ENCODE measurements at regions not wholly inside any gene's neighbourhood (a gene's known extent, or its start where the extent isn't known, plus 50 kb on each side); places are given as distances from the start of the nearest gene placed in this dataset.

DNA sequence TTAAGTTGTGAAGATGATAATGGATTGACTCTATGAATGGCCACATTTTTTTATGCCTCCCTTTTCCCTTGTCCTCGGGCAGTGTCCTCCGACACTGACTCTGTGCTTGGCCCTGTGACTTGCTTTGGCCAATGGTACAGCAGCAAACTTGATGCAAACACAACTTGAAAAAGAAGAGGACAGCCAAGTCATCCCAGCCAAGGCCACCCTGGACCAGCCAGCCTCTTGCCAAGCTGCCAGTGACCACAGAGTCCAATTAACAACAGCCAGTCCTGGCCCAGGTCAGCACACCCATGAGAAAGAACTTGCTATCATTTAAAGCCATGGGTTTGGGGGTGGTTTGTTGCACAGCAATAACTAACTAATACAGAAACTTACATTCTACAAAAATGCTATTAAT lies 63.4 kb upstream of the SLC35C1 start:
- peaks cover 0 to 3% (median 0%) of the 10 kb centered on the region in 7 donors for H3K9me3 Mint-ChIP-seq
- no peaks in the 10 kb centered on the region for H3K4me1 Mint-ChIP-seq
- Histone ChIP-seq H4K20me1 (ENCODE audit: insufficient read depth, low read length) (no peaks in the 10 kb centered on the region), H2AFZ (ENCODE audit: insufficient read depth, low read depth, low read length, poor library complexity, severe bottlenecking) (no peak overlapping the region), H3K4me3 (replicated peaks in 1 of 3; ENCODE audit: low read depth in 2 of 3, low read length in 3 of 3) (no peak overlapping the region), H3K4me2 (replicated peaks; ENCODE audit: extremely low read depth, low read length, poor library complexity, severe bottlenecking) (no peak overlapping the region), H3K4me1 (ENCODE audit: control insufficient read depth in 1 of 2, insufficient read depth in 2 of 2, low read length in 2 of 2) (no peaks in the 10 kb centered on the region), H3K27ac (ENCODE audit: low read depth in 1 of 2, low read length in 2 of 2) (no peak overlapping the region), H3K9me3 (replicated peaks in 1 of 2; ENCODE audit: control insufficient read depth in 1 of 2, insufficient read depth in 1 of 2, low read length in 2 of 2) (no peaks in the 10 kb centered on the region), H3K36me3 (replicated peaks in 1 of 2; ENCODE audit: control insufficient read depth in 1 of 2, insufficient read depth in 2 of 2, low read length in 2 of 2) (no peaks in the 10 kb centered on the region), H3K9ac (ENCODE audit: insufficient read depth, low read length, poor library complexity, severe bottlenecking) (no peak overlapping the region), H3K79me2 (ENCODE audit: insufficient read depth, low read length) (no peaks in the 10 kb centered on the region), H3K27me3 (ENCODE audit: control insufficient read depth in 2 of 2, insufficient read depth in 2 of 2, low read length in 2 of 2) (no peaks in the 10 kb centered on the region)
- no peak overlapping the region for H3K4me3 Mint-ChIP-seq
- whole genome bisulfite sequencing (ENCODE audit: insufficient coverage) = 100% methylated on average over 2 of the region's 2 CpGs
- no peak overlapping the region for H3K27ac Mint-ChIP-seq
- no peak for DNase-seq
- H3K27me3 Mint-ChIP-seq (ENCODE audit: low read depth in 3 of 3) = peaks cover 12 to 20% (median 12%) of the 10 kb centered on the region in 3 donors
- TF ChIP-seq, protein P1, sequence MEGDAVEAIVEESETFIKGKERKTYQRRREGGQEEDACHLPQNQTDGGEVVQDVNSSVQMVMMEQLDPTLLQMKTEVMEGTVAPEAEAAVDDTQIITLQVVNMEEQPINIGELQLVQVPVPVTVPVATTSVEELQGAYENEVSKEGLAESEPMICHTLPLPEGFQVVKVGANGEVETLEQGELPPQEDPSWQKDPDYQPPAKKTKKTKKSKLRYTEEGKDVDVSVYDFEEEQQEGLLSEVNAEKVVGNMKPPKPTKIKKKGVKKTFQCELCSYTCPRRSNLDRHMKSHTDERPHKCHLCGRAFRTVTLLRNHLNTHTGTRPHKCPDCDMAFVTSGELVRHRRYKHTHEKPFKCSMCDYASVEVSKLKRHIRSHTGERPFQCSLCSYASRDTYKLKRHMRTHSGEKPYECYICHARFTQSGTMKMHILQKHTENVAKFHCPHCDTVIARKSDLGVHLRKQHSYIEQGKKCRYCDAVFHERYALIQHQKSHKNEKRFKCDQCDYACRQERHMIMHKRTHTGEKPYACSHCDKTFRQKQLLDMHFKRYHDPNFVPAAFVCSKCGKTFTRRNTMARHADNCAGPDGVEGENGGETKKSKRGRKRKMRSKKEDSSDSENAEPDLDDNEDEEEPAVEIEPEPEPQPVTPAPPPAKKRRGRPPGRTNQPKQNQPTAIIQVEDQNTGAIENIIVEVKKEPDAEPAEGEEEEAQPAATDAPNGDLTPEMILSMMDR (IDR thresholded peaks at IDR 0.05) = no peak
- intact Hi-C loops (cut with micrococcal nuclease) = no loop called here
- H3K36me3 Mint-ChIP-seq = no peaks in the 10 kb centered on the region

DNA sequence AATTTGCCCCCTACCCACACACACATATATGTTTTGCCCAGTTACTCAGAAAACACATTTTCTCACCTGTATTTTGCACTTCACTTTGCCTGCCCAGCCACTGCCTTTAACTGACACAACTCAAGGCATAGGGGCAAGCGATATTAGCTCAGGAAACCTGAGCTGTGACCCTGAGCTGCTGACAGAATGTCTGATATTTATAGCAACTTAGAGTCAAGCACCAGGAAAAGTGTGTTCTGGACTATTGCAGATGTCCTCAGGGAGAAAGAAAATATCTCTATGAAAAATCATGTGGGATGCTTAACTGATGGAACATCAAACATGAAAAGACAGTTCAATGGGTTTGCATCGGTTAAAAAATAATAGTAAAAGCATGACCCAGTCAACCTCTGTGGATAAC lies 63.9 kb upstream of the SLC35C1 start:
- no peak overlapping the region for H3K4me3 Mint-ChIP-seq
- peaks cover 13 to 20% (median 15%) of the 10 kb centered on the region in 3 donors for H3K27me3 Mint-ChIP-seq (ENCODE audit: low read depth in 3 of 3)
- H3K9me3 Mint-ChIP-seq = peaks cover 0 to 3% (median 0%) of the 10 kb centered on the region in 7 donors
- Histone ChIP-seq H3K79me2 (ENCODE audit: insufficient read depth, low read length) (no peaks in the 10 kb centered on the region), H3K4me2 (replicated peaks; ENCODE audit: extremely low read depth, low read length, poor library complexity, severe bottlenecking) (no peak overlapping the region), H4K20me1 (ENCODE audit: insufficient read depth, low read length) (no peaks in the 10 kb centered on the region), H3K9ac (ENCODE audit: insufficient read depth, low read length, poor library complexity, severe bottlenecking) (no peak overlapping the region), H2AFZ (ENCODE audit: insufficient read depth, low read depth, low read length, poor library complexity, severe bottlenecking) (no peak overlapping the region), H3K27ac (ENCODE audit: low read depth in 1 of 2, low read length in 2 of 2) (no peak overlapping the region), H3K36me3 (replicated peaks in 1 of 2; ENCODE audit: control insufficient read depth in 1 of 2, insufficient read depth in 2 of 2, low read length in 2 of 2) (no peaks in the 10 kb centered on the region), H3K4me3 (replicated peaks in 1 of 3; ENCODE audit: low read depth in 2 of 3, low read length in 3 of 3) (no peak overlapping the region), H3K27me3 (ENCODE audit: control insufficient read depth in 2 of 2, insufficient read depth in 2 of 2, low read length in 2 of 2) (no peaks in the 10 kb centered on the region), H3K4me1 (ENCODE audit: control insufficient read depth in 1 of 2, insufficient read depth in 2 of 2, low read length in 2 of 2) (no peaks in the 10 kb centered on the region), H3K9me3 (replicated peaks in 1 of 2; ENCODE audit: control insufficient read depth in 1 of 2, insufficient read depth in 1 of 2, low read length in 2 of 2) (no peaks in the 10 kb centered on the region)
- no peaks in the 10 kb centered on the region for H3K36me3 Mint-ChIP-seq
- no peaks in the 10 kb centered on the region for H3K4me1 Mint-ChIP-seq
- TF ChIP-seq, protein P1 (IDR thresholded peaks at IDR 0.05) = no peak
- no peak for DNase-seq
- intact Hi-C loops (cut with micrococcal nuclease) = no loop called here
- no CpG with 5 or more reads among the region's 2 CpGs for WGBS (ENCODE audit: insufficient coverage)
- H3K27ac Mint-ChIP-seq = no peak overlapping the region
